Left lung (tissue), 4 donors: ENCODE measurements at regions not wholly inside any gene's neighbourhood (a gene's known extent, or its start where the extent isn't known, plus 50 kb on each side); places are given as distances from the start of the nearest gene placed in this dataset.

Experiments used
- ATAC-seq: fragments of 200-7000 bp; cut with Tn5 transposase; one replicate; pipeline ENCODE4 v1.9.1; 2020; ENCODE audit warnings: moderate library complexity
- DNase-seq, 4 donors: peaks; one replicate each; pipeline ENCODE4 v3.0.0-alpha.2; 2013 to 2020
- H3K27ac ChIP-seq, 2 donors: fragments of 200-600 bp; sonication (generic) in 1 of 2; one replicate each; pipeline versions ENCODE4 v1.5.0 to v1.8.0; 2020 to 2021
- H3K27me3 ChIP-seq, 2 donors: fragments of 200-600 bp; sonication (generic) in 1 of 2; one replicate each; pipeline versions ENCODE4 v1.5.0 to v1.8.0; 2020 to 2021
- H3K36me3 ChIP-seq, 2 donors: fragments of 200-600 bp; sonication (generic) in 1 of 2; one replicate each; pipeline versions ENCODE4 v1.5.0 to v1.8.0; 2020 to 2021
- H3K4me1 ChIP-seq, 2 donors: fragments of 200-600 bp; one replicate each; pipeline ENCODE4 v1.8.0; 2021
- H3K4me3 ChIP-seq, 2 donors: fragments of 200-600 bp; sonication (generic) in 1 of 2; one replicate each; pipeline versions ENCODE4 v1.5.0 to v1.8.0; 2020 to 2021; ENCODE audit warnings: mild to moderate bottlenecking in 1 of 2
- H3K9me3 ChIP-seq, 2 donors: fragments of 200-600 bp; sonication (generic) in 1 of 2; one replicate each; pipeline versions ENCODE4 v1.5.0 to v1.8.0; 2020 to 2021
- intact Hi-C, 2 donors: fragments of 100-400 bp; cut with DNase I; formaldehyde crosslinking; loops; one replicate each; pipeline versions ENCODE4 v1.11.2 to v1.14.2; 2022
- TF ChIP-seq, protein P1 (sequence below), 2 donors: fragments of 200-600 bp; sonication (generic) in 1 of 2; IDR thresholded peaks; one replicate each; pipeline versions ENCODE4 v1.5.0 to v1.8.0; 2021; ENCODE audit warnings: antibody characterized with exemption in 2 of 2
- donor health status: DM: no; HTN: yes; CAD: no.
- donor health status: DM: no; HTN: no; CAD: no.

DNA sequence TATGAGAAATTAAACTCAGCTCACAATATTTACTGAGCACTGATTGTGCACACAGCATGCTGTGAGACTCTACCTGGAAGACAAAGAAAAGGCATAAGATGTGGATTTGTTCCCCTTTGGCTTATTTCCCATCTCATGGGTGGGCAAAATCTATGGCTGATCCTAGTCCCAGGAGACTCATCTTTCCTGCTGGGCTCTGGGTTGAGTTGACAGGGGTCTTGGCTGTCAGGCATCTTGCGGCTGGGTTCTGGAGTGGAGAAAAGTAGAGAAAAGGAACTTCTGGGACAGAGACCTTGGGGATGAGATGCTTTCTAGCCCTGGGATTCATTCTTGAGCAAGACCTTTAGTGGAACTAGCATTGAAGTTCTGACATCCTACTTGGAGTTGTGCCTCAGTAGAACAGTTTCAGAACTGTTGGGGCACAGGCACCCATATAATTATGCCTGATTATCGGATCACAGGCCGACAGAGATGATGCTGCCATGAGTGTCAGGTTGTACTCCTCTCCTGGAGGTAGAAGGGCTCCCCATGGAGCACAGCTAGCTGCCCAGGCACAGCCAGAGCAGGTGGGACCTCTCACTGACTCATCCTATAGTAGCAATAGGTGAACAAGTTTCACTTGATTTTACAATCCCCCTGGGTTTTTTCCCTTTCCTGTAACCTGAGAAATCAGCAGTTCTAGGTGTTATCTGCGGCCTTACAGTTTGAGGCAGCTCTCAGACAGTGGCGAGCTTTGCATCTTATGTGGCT lies 260.9 kb downstream of the CYRIA start:
- ATAC-seq (no peak), DNase-seq (no peak)
- TF ChIP-seq, protein P1, sequence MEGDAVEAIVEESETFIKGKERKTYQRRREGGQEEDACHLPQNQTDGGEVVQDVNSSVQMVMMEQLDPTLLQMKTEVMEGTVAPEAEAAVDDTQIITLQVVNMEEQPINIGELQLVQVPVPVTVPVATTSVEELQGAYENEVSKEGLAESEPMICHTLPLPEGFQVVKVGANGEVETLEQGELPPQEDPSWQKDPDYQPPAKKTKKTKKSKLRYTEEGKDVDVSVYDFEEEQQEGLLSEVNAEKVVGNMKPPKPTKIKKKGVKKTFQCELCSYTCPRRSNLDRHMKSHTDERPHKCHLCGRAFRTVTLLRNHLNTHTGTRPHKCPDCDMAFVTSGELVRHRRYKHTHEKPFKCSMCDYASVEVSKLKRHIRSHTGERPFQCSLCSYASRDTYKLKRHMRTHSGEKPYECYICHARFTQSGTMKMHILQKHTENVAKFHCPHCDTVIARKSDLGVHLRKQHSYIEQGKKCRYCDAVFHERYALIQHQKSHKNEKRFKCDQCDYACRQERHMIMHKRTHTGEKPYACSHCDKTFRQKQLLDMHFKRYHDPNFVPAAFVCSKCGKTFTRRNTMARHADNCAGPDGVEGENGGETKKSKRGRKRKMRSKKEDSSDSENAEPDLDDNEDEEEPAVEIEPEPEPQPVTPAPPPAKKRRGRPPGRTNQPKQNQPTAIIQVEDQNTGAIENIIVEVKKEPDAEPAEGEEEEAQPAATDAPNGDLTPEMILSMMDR (IDR thresholded peaks at IDR 0.05): no peak
- Histone ChIP-seq H3K36me3 (no peaks in the 10 kb centered on the region), H3K9me3 (no peaks in the 10 kb centered on the region), H3K4me1 (no peaks in the 10 kb centered on the region), H3K4me3 (no peak overlapping the region), H3K27ac (no peak overlapping the region), H3K27me3 (no peaks in the 10 kb centered on the region)
- intact Hi-C loops: no loop called here

DNA sequence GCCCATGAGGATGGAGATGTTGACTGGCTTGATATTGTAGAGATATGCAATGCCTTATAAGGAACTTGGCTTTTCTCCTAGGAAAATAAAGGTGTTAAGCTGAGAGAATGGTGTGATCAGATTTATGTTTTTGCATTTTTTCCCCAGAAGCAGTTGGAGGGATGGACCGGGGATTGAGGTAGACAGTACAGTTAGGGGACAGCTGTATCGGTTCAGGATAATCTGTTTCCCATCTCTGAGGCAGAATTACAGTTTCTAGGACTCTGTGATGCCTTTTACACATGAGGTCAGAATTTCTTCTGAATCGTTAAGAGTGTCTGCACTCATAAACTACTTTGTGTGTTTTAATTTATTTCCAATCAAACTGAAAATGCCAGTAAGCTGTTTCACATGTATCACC lies 261.5 kb downstream of the CYRIA start:
- Histone ChIP-seq H3K36me3 (no peaks in the 10 kb centered on the region), H3K9me3 (no peaks in the 10 kb centered on the region), H3K4me1 (no peaks in the 10 kb centered on the region), H3K27me3 (no peaks in the 10 kb centered on the region), H3K27ac (no peak overlapping the region), H3K4me3 (no peak overlapping the region)
- intact Hi-C loops: no loop called here
- ATAC-seq: no peak
- no peak for DNase-seq
- TF ChIP-seq, protein P1 (IDR thresholded peaks at IDR 0.05): no peak

DNA sequence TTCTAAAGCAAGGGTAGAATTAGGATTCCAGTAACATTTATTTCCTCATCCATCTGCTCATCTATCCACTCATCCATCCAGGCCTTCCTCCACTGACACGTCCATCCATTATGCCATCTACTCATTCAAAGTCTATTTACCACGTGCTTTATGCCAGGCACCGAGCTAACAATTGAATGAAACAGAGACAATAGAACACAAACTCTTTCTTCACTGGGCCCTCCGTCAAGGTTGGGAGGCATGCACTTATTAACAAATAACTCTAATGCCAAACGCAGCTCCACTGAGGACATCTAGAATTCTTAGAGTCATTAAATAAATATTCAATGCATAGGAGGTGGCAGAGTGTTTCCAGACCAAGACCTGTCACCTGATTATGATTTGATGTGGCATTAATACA lies 262.7 kb downstream of the CYRIA start:
- no peaks in the 10 kb centered on the region for H3K27me3 ChIP-seq
- no peak for DNase-seq
- TF ChIP-seq, protein P1 (IDR thresholded peaks at IDR 0.05): no peak
- ATAC-seq: no peak
- no peaks in the 10 kb centered on the region for H3K36me3 ChIP-seq
- H3K27ac ChIP-seq: no peak overlapping the region
- no peaks in the 10 kb centered on the region for H3K9me3 ChIP-seq
- intact Hi-C loops: no loop called here
- no peaks in the 10 kb centered on the region for H3K4me1 ChIP-seq
- no peak overlapping the region for H3K4me3 ChIP-seq

DNA sequence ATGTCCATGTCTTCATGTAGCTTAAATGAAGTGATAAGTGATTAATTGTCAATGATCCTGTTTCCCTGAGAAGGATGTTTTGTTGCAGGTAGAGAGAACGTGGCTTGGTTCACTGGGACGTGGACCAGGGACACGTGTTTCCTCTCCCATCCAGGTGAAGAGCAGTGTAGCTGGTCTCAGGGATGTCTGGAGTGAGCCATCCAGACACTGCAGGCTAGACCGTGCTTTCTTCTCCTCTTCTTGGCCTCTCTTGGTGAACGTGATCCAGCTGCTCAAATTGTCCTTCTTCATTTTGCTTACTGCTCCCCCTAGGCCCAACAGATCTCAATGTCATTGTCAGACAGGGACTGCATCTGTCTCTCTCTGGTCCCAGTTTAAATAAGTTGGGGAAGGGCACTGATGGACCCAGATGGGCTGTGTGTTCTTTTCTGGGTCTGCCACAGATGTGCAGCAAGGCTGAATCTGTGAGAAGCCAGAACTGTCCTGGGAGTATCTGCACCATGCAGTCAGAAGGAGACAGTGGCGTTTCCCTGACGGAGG lies 263.8 kb downstream of the CYRIA start:
- DNase-seq (no peak), ATAC-seq (no peak)
- intact Hi-C loops: no loop called here
- no peak overlapping the region for H3K27ac ChIP-seq
- no peaks in the 10 kb centered on the region for H3K4me1 ChIP-seq
- H3K9me3 ChIP-seq: no peaks in the 10 kb centered on the region
- H3K36me3 ChIP-seq: no peaks in the 10 kb centered on the region
- TF ChIP-seq, protein P1 (IDR thresholded peaks at IDR 0.05): no peak
- no peak overlapping the region for H3K4me3 ChIP-seq
- no peaks in the 10 kb centered on the region for H3K27me3 ChIP-seq

DNA sequence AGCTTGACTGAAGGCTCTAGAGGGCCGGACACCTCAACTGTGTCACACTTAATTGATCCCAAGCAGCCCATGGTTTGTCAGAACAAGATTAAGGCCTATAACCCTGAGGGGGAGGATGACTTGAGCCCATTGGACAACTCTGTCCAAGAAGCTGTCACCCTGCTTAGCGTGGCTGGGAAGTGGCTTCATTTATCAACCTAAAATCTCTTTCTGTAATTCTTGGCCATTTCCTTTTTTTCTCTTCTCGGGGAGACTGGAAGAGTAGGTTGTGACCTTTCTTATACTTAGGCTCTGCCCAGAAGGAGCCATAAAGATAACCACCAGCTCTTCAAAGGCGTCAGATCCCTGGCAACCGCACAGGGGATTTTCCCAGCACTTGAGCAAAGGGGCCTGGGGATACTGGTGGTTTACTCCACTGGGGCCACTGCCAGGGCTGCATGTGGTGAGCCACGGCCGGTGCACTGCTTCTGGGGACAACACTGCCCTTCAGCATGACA lies 265.5 kb downstream of the CYRIA start:
- no peaks in the 10 kb centered on the region for H3K27me3 ChIP-seq
- H3K36me3 ChIP-seq: no peaks in the 10 kb centered on the region
- TF ChIP-seq, protein P1 (IDR thresholded peaks at IDR 0.05): no peak
- intact Hi-C loops: no loop called here
- no peak overlapping the region for H3K27ac ChIP-seq
- DNase-seq: peak in 3 of 4 donors; percentile 35 to 74 (median 40)
- H3K9me3 ChIP-seq: no peaks in the 10 kb centered on the region
- no peaks in the 10 kb centered on the region for H3K4me1 ChIP-seq
- no peak overlapping the region for H3K4me3 ChIP-seq
- peak; percentile 50 for ATAC-seq
